GM21360 (cell line): ENCODE measurements at regions not wholly inside any gene's neighbourhood (a gene's known extent, or its start where the extent isn't known, plus 50 kb on each side); places are given as distances from the start of the nearest gene placed in this dataset.

ENCODE experiments used
- ATAC-seq: cut with Tn5 transposase; IDR thresholded peaks from one replicate; pipeline ENCODE4 v1.9.1; 2021; ENCODE audit warnings: mild to moderate bottlenecking, moderate library complexity; ENCODE audit not compliant: unreplicated experiment

DNA sequence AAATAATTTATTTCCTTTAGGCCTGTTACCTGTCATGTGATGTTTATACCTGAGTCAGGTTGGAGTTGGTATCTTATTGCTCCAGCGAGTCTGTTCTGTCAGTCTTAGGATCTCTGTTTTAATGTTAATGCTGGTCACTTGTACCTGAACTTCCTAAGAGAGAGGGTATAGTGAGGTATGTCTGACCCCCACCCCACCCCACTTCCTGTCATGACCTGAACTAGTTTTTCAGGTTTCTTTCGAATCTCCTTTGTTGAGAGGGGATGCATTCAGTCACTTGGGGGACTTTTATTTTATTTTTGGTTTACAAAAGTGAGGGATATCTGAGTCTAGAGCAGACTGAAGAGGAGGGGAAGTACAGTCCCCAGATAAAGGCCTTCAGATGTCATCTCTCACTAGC is 769.0 kb upstream of the COBL start:
- no peak for ATAC-seq

DNA sequence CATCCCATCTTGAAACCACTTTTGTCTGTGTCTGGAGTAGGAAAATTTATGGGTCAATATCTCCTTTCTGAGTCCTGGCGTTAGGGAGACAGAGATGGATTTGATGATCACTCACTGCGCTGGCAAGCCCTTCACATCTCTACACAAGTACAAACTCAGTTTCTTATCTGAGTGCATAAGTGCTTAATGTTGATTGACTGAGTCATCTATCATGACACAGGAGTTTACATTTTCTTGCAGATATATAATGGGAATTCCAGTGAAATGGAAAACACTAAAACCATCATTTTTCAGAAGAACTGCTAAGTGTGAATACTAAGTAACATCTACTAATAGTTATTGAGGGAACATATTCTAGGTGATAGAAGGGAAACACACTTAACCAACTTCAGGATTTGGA is 763.9 kb upstream of the COBL start:
- no peak for ATAC-seq

DNA sequence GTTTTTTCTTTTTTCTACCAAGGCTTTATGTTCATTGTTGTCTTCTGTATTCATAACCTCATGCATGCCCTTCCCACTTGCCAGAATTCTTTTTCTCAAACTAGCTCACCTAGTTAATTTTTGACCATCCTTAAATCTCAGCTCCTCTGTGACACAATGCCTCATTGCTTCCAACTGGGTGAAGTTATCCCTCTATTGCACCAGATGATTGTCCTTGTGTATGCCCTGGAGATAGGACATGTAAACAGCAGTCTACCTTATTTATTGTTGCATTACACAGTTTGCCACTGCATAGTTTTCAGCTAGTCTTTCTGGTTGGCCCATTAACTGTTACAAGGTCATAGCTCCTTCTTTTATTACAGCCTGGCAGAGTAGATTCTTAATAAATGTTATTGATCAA is 763.1 kb upstream of the COBL start:
- no peak for ATAC-seq

DNA sequence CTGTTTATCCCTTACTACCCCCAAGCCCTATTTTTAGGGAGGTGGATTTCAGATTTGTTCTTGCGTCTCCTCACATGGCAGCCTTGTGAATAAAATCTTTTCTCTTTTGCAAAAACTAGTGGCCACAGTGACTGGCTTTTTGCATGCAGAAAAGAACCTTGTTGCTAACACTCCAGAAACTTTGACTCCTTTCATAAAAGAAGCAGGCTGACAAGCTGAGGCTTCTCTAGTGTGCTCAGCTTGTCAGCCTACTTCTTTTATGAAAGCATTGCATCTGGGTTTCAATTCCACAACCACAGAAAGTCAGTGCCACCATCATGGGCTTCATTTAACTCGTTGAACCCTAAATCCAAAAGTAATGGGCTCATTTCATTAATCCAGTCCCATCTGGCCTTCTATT is 761.0 kb upstream of the COBL start:
- ATAC-seq: no peak

DNA sequence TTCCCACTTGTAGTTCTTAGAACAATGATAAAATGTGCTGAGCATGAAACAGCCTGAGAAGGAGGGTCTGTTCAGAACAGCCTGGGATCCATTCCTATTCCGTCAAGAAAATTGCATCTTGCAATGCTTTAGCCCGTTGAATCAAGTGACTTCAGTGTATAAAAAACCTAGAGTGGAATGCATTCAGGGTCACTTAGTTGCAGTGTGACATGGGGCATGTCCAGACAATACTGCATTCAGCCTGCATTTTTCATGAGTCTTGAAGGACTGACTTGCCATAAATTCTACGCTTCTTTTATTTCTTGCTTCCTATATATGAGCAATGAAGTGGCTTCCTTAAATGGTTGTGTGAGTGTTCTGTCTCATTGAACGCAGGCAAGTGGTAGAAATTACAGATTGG is 758.3 kb upstream of the COBL start:
- no peak for ATAC-seq

DNA sequence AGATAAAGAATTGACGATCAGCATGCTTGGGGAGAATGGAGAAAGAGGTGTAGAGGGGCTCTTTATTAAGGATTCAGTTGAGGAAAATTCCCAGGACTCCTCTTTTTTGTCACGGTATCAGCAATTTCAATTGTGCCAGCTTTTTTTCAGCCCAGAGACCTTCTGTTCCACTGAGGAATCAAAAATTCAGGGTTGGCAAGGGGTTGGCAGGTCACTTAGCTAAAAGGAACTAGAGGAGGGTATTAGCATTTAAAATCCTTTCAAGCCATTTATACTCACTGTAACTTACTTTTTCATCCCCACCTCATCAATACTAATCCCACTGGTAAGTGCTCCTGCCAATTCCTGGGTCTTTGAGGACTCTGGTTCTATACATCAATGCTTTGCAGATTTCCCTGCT is 757.5 kb upstream of the COBL start:
- ATAC-seq: no peak

DNA sequence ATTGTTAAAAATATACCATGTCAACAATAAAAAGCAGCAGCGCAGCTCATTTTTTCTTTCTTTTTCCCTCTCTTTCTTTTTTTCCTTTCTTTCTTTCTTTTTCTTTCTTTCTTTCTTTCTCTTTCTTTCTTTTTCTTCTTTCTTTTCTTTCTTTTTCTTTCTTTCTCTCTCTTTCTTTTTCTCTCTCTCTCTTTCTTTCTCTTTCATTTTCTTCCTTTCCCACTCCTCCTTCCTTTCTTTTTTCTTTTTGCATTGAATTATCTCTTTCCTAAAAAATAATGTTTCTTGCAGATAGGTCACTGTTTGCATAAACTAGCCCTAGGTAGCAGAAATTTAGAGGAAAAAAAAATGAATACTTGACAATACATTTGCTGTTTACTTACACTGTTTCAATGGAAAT is 755.1 kb upstream of the COBL start:
- no peak for ATAC-seq

DNA sequence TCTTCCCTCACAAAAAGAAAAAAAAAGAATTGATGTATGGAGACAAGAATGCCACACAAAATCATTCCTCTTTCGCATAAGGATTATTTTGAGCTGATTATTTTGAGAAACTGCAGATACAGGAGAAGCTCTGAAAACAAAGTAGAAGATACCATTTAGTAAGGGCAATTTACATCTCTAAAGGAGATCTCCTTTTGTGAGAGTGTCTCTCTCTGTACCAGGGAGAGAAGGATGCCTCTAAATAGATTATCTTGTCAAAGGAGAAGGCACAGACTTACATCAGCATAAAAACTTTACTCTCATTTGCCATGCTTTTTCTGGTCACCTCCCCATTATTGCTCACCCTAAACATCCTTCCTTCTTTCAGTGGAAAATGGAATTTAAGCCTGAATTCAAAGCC is 747.9 kb upstream of the COBL start:
- ATAC-seq: no peak

DNA sequence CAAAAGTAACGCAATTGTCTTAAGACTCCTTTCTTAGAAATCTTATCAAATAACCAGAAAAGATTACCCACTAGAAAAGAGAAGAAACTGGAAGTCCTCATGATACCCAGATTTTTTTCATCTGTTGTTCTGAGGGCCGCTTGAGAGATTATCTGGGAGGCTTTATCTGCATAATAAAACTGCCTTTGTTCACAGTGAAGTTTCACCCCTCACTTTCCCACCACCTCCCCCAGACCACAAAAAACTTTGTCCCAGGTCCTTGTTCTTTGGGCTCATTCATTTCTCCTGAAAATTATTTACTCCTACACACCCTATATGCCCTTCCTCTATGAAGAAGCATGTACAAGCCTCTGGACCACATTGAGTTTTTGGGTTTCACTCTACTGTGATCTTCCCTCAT is 745.1 kb upstream of the COBL start:
- ATAC-seq: no peak

DNA sequence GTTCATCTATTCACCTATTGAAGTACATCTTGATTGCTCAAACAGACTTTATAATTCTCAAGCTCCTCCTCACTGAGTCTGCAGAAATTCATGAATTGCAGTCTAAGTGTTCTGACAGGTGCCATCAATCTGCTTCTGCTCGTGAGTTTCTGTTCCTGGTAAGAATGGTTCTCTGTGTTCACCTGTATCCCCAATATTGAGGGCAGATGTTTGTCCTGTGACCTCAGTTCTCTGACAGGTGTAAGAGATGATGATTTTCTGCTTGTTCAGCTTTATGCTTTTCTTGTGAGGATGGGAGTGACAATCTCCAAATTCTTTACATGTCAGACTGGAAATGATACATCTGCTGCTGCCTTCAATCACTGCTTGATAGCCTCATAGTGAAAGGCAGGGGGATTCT is 736.9 kb upstream of the COBL start:
- ATAC-seq: no peak

DNA sequence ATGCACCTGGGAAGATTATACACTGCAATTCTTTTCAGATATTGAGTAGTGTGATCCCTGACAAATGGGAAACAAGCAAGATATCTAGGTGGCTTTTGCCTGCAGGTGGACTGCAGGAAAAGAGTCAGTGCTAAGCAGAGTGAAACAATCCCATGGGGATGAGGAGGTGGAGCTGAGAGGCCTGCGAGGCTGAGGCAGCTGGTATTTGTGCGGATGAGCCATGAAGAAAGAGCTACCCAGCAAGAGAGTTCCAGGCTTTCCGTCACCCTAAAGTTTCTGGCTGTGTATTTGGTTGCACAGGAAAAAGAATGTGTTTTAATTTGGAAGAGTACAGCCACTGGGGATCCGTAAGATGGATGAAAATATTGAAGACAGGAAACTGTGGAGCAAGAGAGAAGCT is 714.1 kb upstream of the COBL start:
- no peak for ATAC-seq

DNA sequence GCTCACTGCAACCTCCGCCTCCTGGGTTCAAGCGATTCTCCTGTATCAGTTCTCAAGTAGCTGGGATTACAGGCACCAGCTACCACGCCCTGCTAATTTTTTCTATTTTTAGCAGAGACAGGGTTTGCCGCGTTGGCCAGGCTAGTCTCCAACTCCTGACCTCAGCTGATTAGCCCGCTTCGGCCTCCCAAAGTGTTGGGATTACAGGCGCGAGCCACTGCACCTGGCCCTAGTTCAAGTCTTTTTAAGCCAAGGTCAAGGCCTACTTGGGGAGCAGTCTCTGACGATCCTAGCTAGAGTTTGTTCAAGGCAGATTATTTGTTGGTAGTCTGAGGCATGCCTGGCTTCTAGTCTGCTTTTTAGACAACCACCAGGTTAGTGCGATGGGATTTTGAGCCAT is 709.5 kb upstream of the COBL start:
- ATAC-seq: no peak

DNA sequence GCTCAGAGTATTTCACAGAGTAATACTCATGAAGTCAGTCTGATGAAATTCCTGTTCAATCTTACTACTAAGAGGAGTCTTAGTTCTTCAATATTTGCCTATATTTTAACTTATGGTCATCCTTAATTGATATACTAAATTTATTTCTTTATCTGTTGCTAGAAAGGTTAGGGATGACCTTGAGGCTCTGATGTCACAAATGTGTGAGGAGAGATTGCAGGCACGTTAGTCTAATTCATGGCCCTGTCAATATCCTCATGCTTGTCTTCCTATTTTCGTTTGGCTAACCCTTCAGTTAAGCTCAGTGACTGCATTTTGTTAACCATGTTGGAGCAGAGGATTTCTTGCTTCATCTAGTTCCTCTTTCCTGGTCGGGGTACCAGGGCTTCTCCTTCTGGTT is 704.7 kb upstream of the COBL start:
- ATAC-seq: no peak

DNA sequence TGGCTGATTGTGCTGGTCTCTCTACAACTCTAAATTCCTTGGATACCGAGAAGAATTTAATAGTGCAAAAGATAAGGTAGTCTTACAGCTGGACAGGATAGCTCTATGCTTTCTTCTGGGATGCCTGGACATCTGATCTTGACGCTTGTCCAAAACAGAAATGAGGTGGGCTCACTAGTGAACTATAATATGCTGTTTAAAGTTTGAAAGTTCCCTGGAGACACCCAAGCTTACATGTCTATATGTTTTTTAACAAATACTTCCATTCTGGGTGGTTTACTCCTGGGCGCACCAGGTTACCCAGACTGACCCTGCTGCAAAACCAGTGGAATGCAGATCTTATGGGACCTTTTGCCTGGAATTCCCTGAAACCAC is 702.1 kb upstream of the COBL start:
- ATAC-seq: no peak

DNA sequence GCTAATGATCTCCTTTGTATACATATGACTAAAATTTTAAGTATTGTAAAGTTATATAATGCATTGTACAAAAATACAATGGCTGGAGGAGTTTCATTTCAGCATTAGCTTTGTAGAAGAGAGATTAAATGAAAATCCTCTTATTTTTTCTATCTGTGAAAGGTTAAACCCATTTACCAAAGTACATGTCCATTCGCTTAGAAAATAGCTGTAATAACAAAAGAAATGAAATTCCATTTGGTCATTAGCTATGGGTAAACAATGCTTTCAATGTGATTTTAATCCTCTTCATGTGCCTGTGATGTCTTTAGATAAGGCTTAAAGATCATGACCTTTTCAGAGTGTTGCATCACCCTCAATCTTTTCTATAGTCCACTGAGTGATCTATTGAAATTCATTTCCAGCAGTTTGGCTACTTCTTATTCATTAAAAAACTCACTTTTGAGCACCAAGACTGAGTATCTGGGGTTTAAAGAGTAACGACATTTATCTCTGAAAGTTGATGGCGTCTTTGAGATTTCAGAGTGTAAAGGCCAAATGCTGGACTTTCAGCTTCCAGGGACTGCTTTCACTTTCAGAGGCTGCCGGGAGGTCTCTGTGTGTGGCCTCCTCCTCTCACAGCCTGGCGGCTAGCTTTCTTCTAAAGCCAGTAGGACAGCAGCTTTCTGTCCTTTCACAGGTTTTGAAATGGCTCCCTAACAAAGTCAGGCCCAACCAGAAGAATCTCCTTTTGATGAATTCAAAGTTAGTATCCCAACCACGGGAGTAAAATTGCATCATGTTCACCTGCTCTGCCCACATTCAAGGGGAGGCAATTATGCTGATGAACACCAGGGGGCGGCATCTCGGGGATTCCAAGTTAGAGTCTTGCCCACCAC is 701.4 kb upstream of the COBL start:
- peak; percentile 82 for ATAC-seq

DNA sequence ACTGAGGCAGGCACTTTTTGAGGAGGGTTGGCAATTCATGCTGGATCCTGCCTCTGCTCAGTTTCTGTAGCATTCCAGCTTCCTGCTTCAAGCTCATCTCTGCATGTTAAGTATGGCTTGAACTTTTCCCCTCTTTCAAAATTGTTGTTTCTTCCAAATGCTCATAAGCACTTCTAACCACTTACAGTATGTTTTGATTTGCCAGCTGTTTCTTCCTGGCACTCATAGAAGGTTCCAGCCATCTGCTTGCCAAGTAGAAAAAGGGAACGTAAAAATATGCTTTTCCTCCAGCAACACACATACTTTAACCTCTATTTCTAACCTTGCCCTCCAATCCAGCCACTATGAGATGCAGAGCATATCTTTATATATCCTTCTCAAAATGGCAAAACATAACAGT is 692.6 kb upstream of the COBL start:
- no peak for ATAC-seq

DNA sequence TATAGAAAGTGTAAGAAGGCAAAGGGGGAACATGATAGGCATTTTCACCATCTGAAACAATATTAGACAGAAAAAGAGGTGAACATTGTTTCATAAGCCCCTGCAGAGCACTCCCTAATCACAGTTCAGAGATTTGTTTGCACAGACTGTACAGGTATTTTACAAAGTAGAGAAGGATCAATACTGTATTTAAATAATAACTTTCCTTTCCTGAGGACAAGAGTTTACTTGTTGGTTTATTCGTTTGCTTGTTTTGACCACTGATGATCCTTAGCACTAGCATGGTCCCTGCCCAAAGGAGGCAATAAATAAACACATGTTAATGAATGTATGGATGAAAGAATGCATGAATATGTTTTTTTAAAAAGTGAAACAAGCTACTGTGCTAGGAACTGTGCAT is 690.1 kb upstream of the COBL start:
- ATAC-seq: no peak

DNA sequence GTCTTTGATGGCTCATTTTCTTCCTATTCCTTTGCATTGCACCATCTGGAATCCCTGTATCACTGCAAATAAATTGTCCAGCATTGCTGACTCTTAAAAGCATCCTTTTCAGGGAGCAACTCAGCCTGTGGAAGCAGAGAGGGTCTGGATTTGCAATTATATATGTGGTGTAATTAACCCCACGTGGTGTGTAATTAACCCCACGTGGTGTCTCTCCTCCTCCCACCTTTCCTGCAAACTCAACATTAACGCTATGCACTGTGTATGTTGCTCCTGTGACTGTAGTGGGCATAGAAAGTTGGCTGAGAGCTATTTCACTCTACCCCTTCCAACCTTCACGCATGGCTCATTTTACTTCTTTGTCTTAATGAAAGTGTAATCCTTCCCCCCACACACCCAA is 689.0 kb upstream of the COBL start:
- ATAC-seq: no peak

DNA sequence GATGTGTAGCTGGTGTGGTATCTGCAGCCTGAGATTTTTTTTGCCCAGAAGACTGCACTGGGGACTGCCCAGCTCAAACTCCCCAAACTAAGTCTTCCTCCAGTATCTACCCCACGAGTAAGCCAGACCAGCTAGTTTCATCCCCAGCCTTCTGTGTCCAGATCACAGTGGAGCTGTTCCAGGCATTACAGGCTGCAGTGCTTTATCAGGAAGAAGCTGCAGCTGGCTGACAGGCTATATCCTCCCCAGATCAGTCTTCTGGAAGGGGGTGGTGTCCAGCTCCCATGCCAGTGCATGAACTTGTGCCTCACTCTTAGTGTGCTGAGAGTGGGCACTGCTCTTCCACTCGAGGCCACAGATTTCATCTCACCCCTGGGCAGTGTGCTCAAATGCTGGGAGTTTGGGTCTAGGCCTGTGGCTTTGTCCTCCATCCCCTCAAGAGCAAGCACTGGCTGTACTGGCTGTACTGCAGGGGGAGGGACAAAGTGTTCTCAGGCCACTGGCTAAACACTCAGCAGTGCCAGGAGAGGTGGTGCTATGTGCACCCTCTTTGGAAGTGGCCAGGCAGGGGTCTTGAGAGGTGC is 679.1 kb upstream of the COBL start:
- no peak for ATAC-seq

DNA sequence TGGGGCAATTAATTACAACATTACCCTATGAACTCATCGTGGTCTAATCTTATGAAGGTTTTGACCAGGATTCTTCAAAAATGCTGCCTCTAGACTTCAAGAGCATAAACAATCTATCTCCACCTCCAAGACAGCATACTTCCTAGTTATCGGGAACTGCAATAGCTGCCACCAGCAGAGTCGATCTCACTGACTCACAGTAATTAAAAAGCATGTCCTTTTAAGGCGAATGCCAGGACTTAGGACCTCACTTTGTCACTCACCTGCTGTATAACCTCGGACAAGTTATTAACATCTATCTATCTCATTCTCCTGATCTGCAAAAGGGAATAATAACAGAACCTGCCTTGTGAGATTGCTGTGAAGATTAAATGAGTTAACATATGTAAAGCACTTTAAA is 666.0 kb upstream of the COBL start:
- no peak for ATAC-seq

DNA sequence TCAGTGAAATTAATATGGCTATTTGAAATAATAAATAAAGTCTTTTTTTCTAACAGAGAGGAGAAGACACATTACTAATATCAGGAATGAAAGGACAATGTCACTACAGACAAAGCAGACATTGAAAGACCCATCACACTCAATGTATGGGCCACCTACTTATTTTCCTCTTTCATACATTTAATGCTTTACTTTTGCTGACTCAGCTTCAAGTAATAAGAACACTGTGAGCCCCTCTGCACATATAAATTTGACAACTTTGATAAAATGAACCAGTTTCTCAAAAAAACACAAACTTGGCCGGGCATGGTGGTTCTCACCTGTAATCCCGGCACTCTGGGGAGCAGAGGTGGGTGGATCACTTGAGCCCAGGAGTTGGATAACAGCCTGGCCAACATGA is 664.2 kb upstream of the COBL start:
- no peak for ATAC-seq

DNA sequence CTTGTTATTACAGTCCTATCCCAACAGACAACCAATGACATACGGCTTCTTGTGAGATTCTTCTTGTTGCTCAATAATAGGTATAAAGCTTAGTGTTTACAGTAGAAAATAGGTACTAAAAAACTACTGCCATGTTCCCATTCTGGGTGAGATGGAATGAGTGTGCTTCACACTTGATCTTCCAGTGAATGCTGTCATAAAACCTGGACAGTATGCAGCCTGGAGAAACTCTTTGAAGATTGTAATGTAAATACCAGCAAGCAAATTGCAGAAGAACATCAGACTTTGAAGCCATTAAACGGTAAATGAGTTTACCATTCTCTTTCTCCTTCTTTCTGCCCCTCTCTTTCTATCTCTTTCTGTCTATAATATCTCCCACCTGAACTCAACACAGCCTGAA is 663.7 kb upstream of the COBL start:
- no peak for ATAC-seq

DNA sequence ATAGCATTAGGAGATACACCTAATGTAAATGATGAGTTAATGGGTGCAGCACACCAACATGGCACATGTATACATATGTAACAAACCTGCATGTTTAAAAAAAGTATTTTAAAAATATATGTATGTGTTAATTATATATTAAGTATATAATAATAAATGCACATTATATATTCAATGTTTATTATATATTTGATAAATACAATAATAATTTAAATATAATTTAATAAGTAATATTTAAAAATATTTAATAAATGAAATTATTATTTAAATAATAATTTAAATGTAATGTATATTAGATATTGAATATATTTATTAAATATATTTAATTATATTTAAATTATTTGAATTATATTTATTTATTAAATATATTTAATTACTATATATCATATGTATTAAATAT is 661.3 kb upstream of the COBL start:
- ATAC-seq: no peak
